Testis (tissue), 2 donors: ENCODE measurements at regions not wholly inside any gene's neighbourhood (a gene's known extent, or its start where the extent isn't known, plus 50 kb on each side); places are given as distances from the start of the nearest gene placed in this dataset.

ENCODE experiments used
- POLR2A ChIP-seq: fragments of 450-650 bp; IDR thresholded peaks from one replicate; pipeline ENCODE4 v1.6.1; 2017; ENCODE audit warnings: antibody characterized with exemption, mild to moderate bottlenecking, moderate library complexity
- TF ChIP-seq, protein P1 (sequence below), 3 experiments: fragments of 450-650 bp in 2 of 3; fragments of 200-600 bp in 1 of 3; sonication (generic) in 1 of 3; IDR thresholded peaks; one replicate each; pipeline ENCODE4 v1.5.1; 2016 to 2019; ENCODE audit warnings: antibody characterized with exemption in 3 of 3, mild to moderate bottlenecking in 2 of 3, moderate library complexity in 1 of 3

DNA sequence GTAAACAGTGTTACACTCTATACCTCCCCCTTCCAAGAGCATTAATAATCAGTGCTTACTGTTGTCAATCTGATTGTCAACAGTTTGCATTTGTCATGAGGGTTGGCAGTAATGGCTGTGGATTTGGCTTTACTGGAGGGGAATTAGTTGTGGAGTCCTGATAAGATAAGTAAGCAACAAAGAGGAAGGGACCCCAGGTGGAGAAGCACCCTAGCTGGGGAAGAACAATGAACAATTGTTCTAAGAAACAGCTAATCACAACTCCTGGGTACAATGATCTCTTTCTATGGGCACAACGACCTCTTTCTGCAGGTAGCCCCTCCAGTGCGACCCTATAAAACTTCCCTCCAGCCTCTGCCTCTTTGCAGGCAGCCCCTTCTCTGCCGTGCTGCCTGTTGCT, 53.2 kb upstream of the CDKN2AIP start:
- TF ChIP-seq POLR2A: no peak
- TF ChIP-seq, protein P1, sequence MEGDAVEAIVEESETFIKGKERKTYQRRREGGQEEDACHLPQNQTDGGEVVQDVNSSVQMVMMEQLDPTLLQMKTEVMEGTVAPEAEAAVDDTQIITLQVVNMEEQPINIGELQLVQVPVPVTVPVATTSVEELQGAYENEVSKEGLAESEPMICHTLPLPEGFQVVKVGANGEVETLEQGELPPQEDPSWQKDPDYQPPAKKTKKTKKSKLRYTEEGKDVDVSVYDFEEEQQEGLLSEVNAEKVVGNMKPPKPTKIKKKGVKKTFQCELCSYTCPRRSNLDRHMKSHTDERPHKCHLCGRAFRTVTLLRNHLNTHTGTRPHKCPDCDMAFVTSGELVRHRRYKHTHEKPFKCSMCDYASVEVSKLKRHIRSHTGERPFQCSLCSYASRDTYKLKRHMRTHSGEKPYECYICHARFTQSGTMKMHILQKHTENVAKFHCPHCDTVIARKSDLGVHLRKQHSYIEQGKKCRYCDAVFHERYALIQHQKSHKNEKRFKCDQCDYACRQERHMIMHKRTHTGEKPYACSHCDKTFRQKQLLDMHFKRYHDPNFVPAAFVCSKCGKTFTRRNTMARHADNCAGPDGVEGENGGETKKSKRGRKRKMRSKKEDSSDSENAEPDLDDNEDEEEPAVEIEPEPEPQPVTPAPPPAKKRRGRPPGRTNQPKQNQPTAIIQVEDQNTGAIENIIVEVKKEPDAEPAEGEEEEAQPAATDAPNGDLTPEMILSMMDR (IDR thresholded peaks at IDR 0.05): no peak
